PC-3 (cell line): ENCODE measurements at regions not wholly inside any gene's neighbourhood (a gene's known extent, or its start where the extent isn't known, plus 50 kb on each side); places are given as distances from the start of the nearest gene placed in this dataset.

ENCODE experiments used
- ATAC-seq: fragments of 200-7000 bp; cut with Tn5 transposase; 2 replicates; pipeline ENCODE4 v1.9.1; 2020; ENCODE audit warnings: mild to moderate bottlenecking, moderate library complexity
- BruUV-seq: library from RNA; stranded (reverse); fragments of 400-500 nt; replicated peaks from 2 replicates; lab custom pipeline; 2021; lab: Mats Ljungman, UMichigan
- CTCF ChIA-PET: fragments of 300-600 bp; sonication (Branson Sonifier 250); formaldehyde crosslinking; loops from one replicate; lab custom pipeline; 2022; ENCODE audit warnings: antibody characterized with exemption; lab: Charles Lee
- POLR2A ChIA-PET: fragments of 300-600 bp; sonication (Branson Sonifier 250); formaldehyde crosslinking; loops from one replicate; lab custom pipeline; 2022; ENCODE audit warnings: antibody characterized with exemption; ENCODE audit not compliant: unreplicated experiment; lab: Charles Lee
- DNase-seq: peaks from one replicate; pipeline ENCODE4 v3.0.0-alpha.2; 2015
- H2AFZ ChIP-seq: fragments of 300-600 bp; sonication (generic); 2 replicates; pipeline ENCODE4 v1.6.0; 2016; ENCODE audit warnings: antibody characterized with exemption, low read length
- H3F3A ChIP-seq: fragments of 300-600 bp; sonication (generic); one replicate; pipeline ENCODE4 v1.6.0; 2017; ENCODE audit warnings: antibody characterized with exemption, low read length, control low read depth, mild to moderate bottlenecking; ENCODE audit not compliant: unreplicated experiment
- H3K27ac ChIP-seq: fragments of 300-600 bp; sonication (generic); 2 replicates; pipeline ENCODE4 v1.5.1; 2016; ENCODE audit warnings: mild to moderate bottlenecking, low read length
- H3K27me3 ChIP-seq: fragments of 300-600 bp; sonication (generic); 2 replicates; pipeline ENCODE4 v1.6.1; 2016; ENCODE audit warnings: low read length, mixed read lengths
- H3K36me3 ChIP-seq: fragments of 300-600 bp; sonication (generic); 2 replicates; pipeline ENCODE4 v1.6.1; 2016; ENCODE audit warnings: low read depth, mixed run types, low read length, mixed read lengths
- H3K4me1 ChIP-seq: fragments of 300-600 bp; sonication (generic); 2 replicates; pipeline ENCODE4 v1.5.1; 2016; ENCODE audit warnings: low read length; ENCODE audit not compliant: insufficient read depth
- H3K4me2 ChIP-seq: fragments of 300-600 bp; sonication (generic); 2 replicates; pipeline ENCODE4 v1.6.0; 2016; ENCODE audit warnings: low read length
- H3K4me3 ChIP-seq: fragments of 300-600 bp; sonication (generic); 2 replicates; pipeline ENCODE4 v1.5.1; 2016; ENCODE audit warnings: mild to moderate bottlenecking, low read length, mixed read lengths
- H3K79me2 ChIP-seq: fragments of 300-600 bp; sonication (generic); 2 replicates; pipeline ENCODE4 v1.6.1; 2017; ENCODE audit warnings: low read length, mixed read lengths
- H3K9ac ChIP-seq: fragments of 300-600 bp; sonication (generic); 2 replicates; pipeline ENCODE4 v1.6.0; 2016; ENCODE audit warnings: mild to moderate bottlenecking, low read length
- H3K9me2 ChIP-seq: fragments of 300-600 bp; sonication (generic); replicated peaks from 2 replicates; pipeline ENCODE4 v1.6.1; 2016; ENCODE audit warnings: mixed run types, low read length, mixed read lengths
- H3K9me3 ChIP-seq: fragments of 300-600 bp; sonication (generic); 2 replicates; pipeline ENCODE4 v1.6.1; 2016; ENCODE audit warnings: low read length, mixed read lengths
- H4K20me1 ChIP-seq: fragments of 300-600 bp; sonication (generic); 2 replicates; pipeline ENCODE4 v1.6.1; 2016; ENCODE audit warnings: low read length, mixed read lengths
- CTCF ChIP-seq: fragments of 300-600 bp; sonication (generic); conservative IDR thresholded peaks from 2 replicates; pipeline ENCODE4 v1.5.1; 2017; ENCODE audit warnings: antibody characterized with exemption, low read depth, mild to moderate bottlenecking, low read length
- EZH2 ChIP-seq: fragments of 300-600 bp; sonication (generic); IDR thresholded peaks from one replicate; pipeline ENCODE4 v1.6.1; 2017; ENCODE audit warnings: antibody characterized with exemption, mild to moderate bottlenecking, low read length; ENCODE audit not compliant: unreplicated experiment
- EZH2phosphoT487 ChIP-seq: fragments of 300-600 bp; sonication (generic); IDR thresholded peaks from 2 replicates; pipeline ENCODE4 v1.6.1; 2018; ENCODE audit warnings: mild to moderate bottlenecking, antibody characterized with exemption, low read length, borderline replicate concordance
- intact Hi-C: fragments of 100-400 bp; cut with micrococcal nuclease; formaldehyde crosslinking; loops from 2 replicates; pipeline ENCODE4 v1.9.0; 2023

- Histone ChIP-seq H3K79me2 (no peaks in the 10 kb centered on the region), H3K4me1 (no peaks in the 10 kb centered on the region), H3K36me3 (no peaks in the 10 kb centered on the region), H3K27ac (no peak overlapping the region), H3K4me3 (no peak overlapping the region), H3K4me2 (no peak overlapping the region), H3K9me2 (no peaks in the 10 kb centered on the region), H3K9me3 (no peaks in the 10 kb centered on the region), H2AFZ (no peak overlapping the region), H3K9ac (no peak overlapping the region), H3K27me3 (no peaks in the 10 kb centered on the region), H3F3A (no peaks in the 10 kb centered on the region), H4K20me1 (no peaks in the 10 kb centered on the region)
- DNase-seq (no peak), ATAC-seq (no peak)
- ChIA-PET POLR2A (no interaction called here), CTCF (no interaction called here)
- intact Hi-C loops: no loop called here
- no TSS peak for BruUV-seq
- TF ChIP-seq EZH2phosphoT487: no peak
- TF ChIP-seq CTCF: no peak
- no peak for TF ChIP-seq EZH2
These were observed 635.8 kb upstream of the FOXG1 start for GRCh38 chr14:28130610-28131284.

- no peak overlapping the region for H3K4me3 ChIP-seq
- ChIA-PET CTCF (no interaction called here), POLR2A (no interaction called here)
- no peak overlapping the region for H3K9ac ChIP-seq
- no peaks in the 10 kb centered on the region for H3K4me1 ChIP-seq
- no peak overlapping the region for H2AFZ ChIP-seq
- ATAC-seq (no peak), DNase-seq (no peak)
- H3F3A ChIP-seq: no peaks in the 10 kb centered on the region
- H3K9me2 ChIP-seq: no peaks in the 10 kb centered on the region
- H3K4me2 ChIP-seq: no peak overlapping the region
- H3K79me2 ChIP-seq: no peaks in the 10 kb centered on the region
- intact Hi-C loops: no loop called here
- no peaks in the 10 kb centered on the region for H3K27me3 ChIP-seq
- H4K20me1 ChIP-seq: no peaks in the 10 kb centered on the region
- no peak overlapping the region for H3K27ac ChIP-seq
- H3K36me3 ChIP-seq: no peaks in the 10 kb centered on the region
- no TSS peak for BruUV-seq
- TF ChIP-seq EZH2 (no peak), CTCF (no peak), EZH2phosphoT487 (no peak)
- no peaks in the 10 kb centered on the region for H3K9me3 ChIP-seq
These were observed 628.2 kb upstream of the FOXG1 start for GRCh38 chr14:28138341-28138740.

- CTCF ChIA-PET: interaction anchor here (0.7 to 1.0 kb wide), 3 partner anchors 9 to 260 kb away, joined by 3 to 5 read pairs (median 4); no protein-coding TSS in a partner anchor
- DNase-seq (no peak), ATAC-seq (peak; percentile 85)
- BruUV-seq: no TSS peak
- Histone ChIP-seq H3K4me3 (no peak overlapping the region), H3K9me2 (no peaks in the 10 kb centered on the region), H3K9ac (no peak overlapping the region), H3K4me2 (no peak overlapping the region), H3K27me3 (no peaks in the 10 kb centered on the region), H3K9me3 (no peaks in the 10 kb centered on the region), H2AFZ (no peak overlapping the region), H3K36me3 (no peaks in the 10 kb centered on the region), H3K79me2 (no peaks in the 10 kb centered on the region), H3F3A (no peaks in the 10 kb centered on the region), H3K4me1 (no peaks in the 10 kb centered on the region), H3K27ac (no peak overlapping the region), H4K20me1 (no peaks in the 10 kb centered on the region)
- TF ChIP-seq CTCF: no peak
- TF ChIP-seq EZH2phosphoT487: no peak
- no peak for TF ChIP-seq EZH2
- POLR2A ChIA-PET: no interaction called here
- intact Hi-C loops: loop anchor here (2.0 to 10.0 kb wide), 7 partner anchors 129 to 613 kb away; no protein-coding TSS in a partner anchor
These were observed 624.9 kb upstream of the FOXG1 start for GRCh38 chr14:28141662-28142061.
